HEK293 (cell line): ENCODE measurements at regions not wholly inside any gene's neighbourhood (a gene's known extent, or its start where the extent isn't known, plus 50 kb on each side); places are given as distances from the start of the nearest gene placed in this dataset.

ENCODE experiments used
- CTCF ChIP-seq: fragments of 450-650 bp; formaldehyde crosslinking; IDR thresholded peaks from 2 replicates; pipeline ENCODE4 v1.5.1; 2016; ENCODE audit warnings: missing biosample characterization, missing genetic modification characterization
- MYNN ChIP-seq: fragments of 450-650 bp; formaldehyde crosslinking; IDR thresholded peaks from 2 replicates; pipeline ENCODE4 v1.5.1; 2016; ENCODE audit warnings: missing biosample characterization, missing genetic modification characterization, borderline replicate concordance
- ZNF423 ChIP-seq: fragments of 450-650 bp; formaldehyde crosslinking; IDR thresholded peaks from 2 replicates; pipeline ENCODE4 v1.5.1; 2016; ENCODE audit warnings: missing biosample characterization, missing genetic modification characterization

- TF ChIP-seq CTCF (no peak), ZNF423 (tag by site-specific recombination) (no peak), MYNN (no peak)
Observed at GRCh38 chr10:36177071-36177470, 535.0 kb upstream of the FZD8 start.
